Amygdala (tissue), 56 donors: ENCODE measurements at regions not wholly inside any gene's neighbourhood (a gene's known extent, or its start where the extent isn't known, plus 50 kb on each side); places are given as distances from the start of the nearest gene placed in this dataset.

Source experiments
- DNase-seq, 56 donors: peaks; one replicate each; lab custom pipeline; 2025; lab: John Stamatoyannopoulos, UW

- no peak for DNase-seq
These were observed 142.4 kb downstream of the ZIC5 start for GRCh38 chr13:99829161-99829560.

GRCh38 chr13:99828735-99829134, 142.8 kb downstream of the ZIC5 start:
- no peak for DNase-seq

GRCh38 chr13:99828123-99828522, 143.4 kb downstream of the ZIC5 start:
- DNase-seq: no peak

GRCh38 chr13:99827011-99827772, 144.4 kb downstream of the ZIC5 start:
- DNase-seq: no peak

GRCh38 chr13:99823961-99824360, 147.6 kb downstream of the ZIC5 start:
- no peak for DNase-seq

- DNase-seq: no peak
These were observed 148.7 kb downstream of the ZIC5 start for GRCh38 chr13:99822820-99823219.

GRCh38 chr13:99821741-99822140, 149.8 kb downstream of the ZIC5 start:
- no peak for DNase-seq

- no peak for DNase-seq
These were observed 151.6 kb downstream of the ZIC5 start for GRCh38 chr13:99819967-99820366.

- DNase-seq: no peak
These were observed 155.2 kb downstream of the ZIC5 start for GRCh38 chr13:99816321-99816720.

- DNase-seq: no peak
These were observed 158.1 kb downstream of the ZIC5 start for GRCh38 chr13:99813336-99814095.

GRCh38 chr13:99812625-99813024, 158.9 kb downstream of the ZIC5 start:
- no peak for DNase-seq

GRCh38 chr13:99811067-99811700, 160.4 kb downstream of the ZIC5 start:
- DNase-seq: no peak

GRCh38 chr13:99809926-99810325, 161.6 kb downstream of the ZIC5 start:
- no peak for DNase-seq

GRCh38 chr13:99809496-99809895, 162.1 kb downstream of the ZIC5 start:
- no peak for DNase-seq

GRCh38 chr13:99808786-99809185, 162.8 kb downstream of the ZIC5 start:
- no peak for DNase-seq

GRCh38 chr13:99806671-99807070, 164.9 kb downstream of the ZIC5 start:
- DNase-seq: no peak

- DNase-seq: no peak
These were observed 166.2 kb downstream of the ZIC5 start for GRCh38 chr13:99805361-99805760.

- DNase-seq: peak in 10 of 56 donors; percentile 5 to 53 (median 30)
These were observed 168.4 kb downstream of the ZIC5 start for GRCh38 chr13:99803141-99803540.

GRCh38 chr13:99802416-99802815, 169.2 kb downstream of the ZIC5 start:
- no peak for DNase-seq

GRCh38 chr13:99800951-99801350, 170.6 kb downstream of the ZIC5 start:
- no peak for DNase-seq

- no peak for DNase-seq
These were observed 171.6 kb downstream of the ZIC5 start for GRCh38 chr13:99800011-99800410.

- no peak for DNase-seq
These were observed 172.8 kb downstream of the ZIC5 start for GRCh38 chr13:99798756-99799155.
